ENCODE measurements at regions not wholly inside any gene's neighbourhood (a gene's known extent, or its start where the extent isn't known, plus 50 kb on each side); places are given as distances from the start of the nearest gene placed in this dataset.
"Not testable (repeated sequence)": the region's sequence is repeated elsewhere in the genome, so short reads cannot be mapped to it uniquely, and the experiment has no call there.

DNA sequence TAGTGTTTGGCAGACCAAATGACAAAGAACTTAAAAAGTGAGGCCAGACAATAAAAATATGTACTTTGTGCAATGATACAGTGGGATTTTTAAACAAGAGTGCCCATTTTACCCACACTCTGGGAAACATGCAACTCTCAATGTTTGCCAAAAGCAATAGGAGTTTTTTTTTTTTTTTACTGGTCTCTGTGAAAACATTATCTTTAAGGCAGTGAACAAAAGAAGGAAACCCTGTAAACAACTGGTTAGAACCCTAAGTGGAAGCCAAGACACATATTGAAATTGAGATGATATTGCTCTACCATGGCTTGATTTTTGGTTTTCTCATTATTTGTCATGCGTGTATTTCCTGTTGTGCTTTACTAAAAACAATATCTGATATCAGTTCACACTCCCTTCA lies 67.2 kb upstream of the PPP3CA start:
- no peak overlapping the region for H2AFZ ChIP-seq (ENCODE audit: low read depth, low read length, severe bottlenecking)
- no peaks in the 10 kb centered on the region for H3K9me2 ChIP-seq (replicated peaks; ENCODE audit: insufficient read depth, low read length)
- no peaks in the 10 kb centered on the region for H3K79me2 ChIP-seq (ENCODE audit: insufficient read depth, low read length)
- no peak overlapping the region for H3K9ac ChIP-seq (ENCODE audit: low read length)
- H3K27ac ChIP-seq (ENCODE audit: low read depth, low read length) = no peak overlapping the region
- no peak overlapping the region for H3K4me3 ChIP-seq (ENCODE audit: insufficient read depth, low read length, poor library complexity, severe bottlenecking)
- TF ChIP-seq CTCF (IDR thresholded peaks at IDR 0.05; ENCODE audit: insufficient read depth, low read length, poor library complexity, severe bottlenecking) (no peak), EZH2phosphoT487 (conservative IDR thresholded peaks at IDR 0.05; ENCODE audit: low read length) (no peak)
- H3K4me2 ChIP-seq (ENCODE audit: low read depth, low read length, poor library complexity, severe bottlenecking) = no peak overlapping the region
- H3K9me3 ChIP-seq (ENCODE audit: insufficient read depth, low read length) = no peaks in the 10 kb centered on the region
- no peaks in the 10 kb centered on the region for H3F3A ChIP-seq (ENCODE audit: insufficient read depth)
- no peaks in the 10 kb centered on the region for H3K36me3 ChIP-seq (ENCODE audit: low read length)
- H4K20me1 ChIP-seq (ENCODE audit: low read depth, low read length) = no peaks in the 10 kb centered on the region
- H3K27me3 ChIP-seq (ENCODE audit: low read length) = no peaks in the 10 kb centered on the region

DNA sequence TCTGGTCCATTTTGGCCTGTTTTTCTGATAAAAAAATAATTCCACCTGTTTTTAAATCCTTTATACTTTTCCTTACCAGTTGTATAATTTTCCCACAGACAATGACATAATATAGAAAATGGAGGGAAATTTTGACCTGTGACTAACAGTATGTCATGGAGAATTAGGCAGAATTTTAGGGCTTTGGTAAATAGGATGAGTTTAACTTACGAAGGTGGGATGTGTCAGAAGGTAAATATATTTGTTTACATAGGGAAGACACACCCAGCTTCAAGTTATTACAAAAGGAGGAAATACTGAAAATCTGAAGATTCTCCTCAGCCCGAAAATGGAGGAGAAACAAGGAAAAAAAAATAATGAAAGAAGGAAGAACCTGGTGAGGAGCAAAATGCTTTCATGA lies 64.6 kb upstream of the PPP3CA start:
- H3K4me2 ChIP-seq (ENCODE audit: low read depth, low read length, poor library complexity, severe bottlenecking) = no peak overlapping the region

GRCh38 chr4:101411281-101411910 lies 64.1 kb upstream of the PPP3CA start:
- not testable (repeated sequence) for H3F3A ChIP-seq (ENCODE audit: insufficient read depth); H3K9me3 ChIP-seq (ENCODE audit: insufficient read depth, low read length); H3K36me3 ChIP-seq (ENCODE audit: low read length); H3K4me3 ChIP-seq (ENCODE audit: insufficient read depth, low read length, poor library complexity, severe bottlenecking); H3K27me3 ChIP-seq (ENCODE audit: low read length); H3K79me2 ChIP-seq (ENCODE audit: insufficient read depth, low read length); H3K9me2 ChIP-seq (replicated peaks; ENCODE audit: insufficient read depth, low read length); H4K20me1 ChIP-seq (ENCODE audit: low read depth, low read length); H3K9ac ChIP-seq (ENCODE audit: low read length); H3K4me2 ChIP-seq (ENCODE audit: low read depth, low read length, poor library complexity, severe bottlenecking); H2AFZ ChIP-seq (ENCODE audit: low read depth, low read length, severe bottlenecking); H3K27ac ChIP-seq (ENCODE audit: low read depth, low read length)

More for the DNA sequence above, 64.6 kb upstream of the PPP3CA start:
- Histone ChIP-seq H3K27ac (ENCODE audit: low read depth, low read length) (no peak overlapping the region), H3K9me3 (ENCODE audit: insufficient read depth, low read length) (no peaks in the 10 kb centered on the region), H3K79me2 (ENCODE audit: insufficient read depth, low read length) (no peaks in the 10 kb centered on the region), H4K20me1 (ENCODE audit: low read depth, low read length) (no peaks in the 10 kb centered on the region), H3F3A (ENCODE audit: insufficient read depth) (no peaks in the 10 kb centered on the region), H3K9ac (ENCODE audit: low read length) (no peak overlapping the region), H2AFZ (ENCODE audit: low read depth, low read length, severe bottlenecking) (no peak overlapping the region), H3K4me3 (ENCODE audit: insufficient read depth, low read length, poor library complexity, severe bottlenecking) (no peak overlapping the region), H3K27me3 (ENCODE audit: low read length) (no peaks in the 10 kb centered on the region), H3K9me2 (replicated peaks; ENCODE audit: insufficient read depth, low read length) (no peaks in the 10 kb centered on the region), H3K36me3 (ENCODE audit: low read length) (no peaks in the 10 kb centered on the region)
- TF ChIP-seq CTCF (IDR thresholded peaks at IDR 0.05; ENCODE audit: insufficient read depth, low read length, poor library complexity, severe bottlenecking) (no peak), EZH2phosphoT487 (conservative IDR thresholded peaks at IDR 0.05; ENCODE audit: low read length) (no peak)

- no peaks in the 10 kb centered on the region for H3K36me3 ChIP-seq (ENCODE audit: low read length)
- no peak overlapping the region for H2AFZ ChIP-seq (ENCODE audit: low read depth, low read length, severe bottlenecking)
- H3K4me2 ChIP-seq (ENCODE audit: low read depth, low read length, poor library complexity, severe bottlenecking) = no peak overlapping the region
- TF ChIP-seq EZH2phosphoT487 (conservative IDR thresholded peaks at IDR 0.05; ENCODE audit: low read length) (no peak), CTCF (IDR thresholded peaks at IDR 0.05; ENCODE audit: insufficient read depth, low read length, poor library complexity, severe bottlenecking) (no peak)
- H3K27ac ChIP-seq (ENCODE audit: low read depth, low read length) = no peak overlapping the region
- no peaks in the 10 kb centered on the region for H3K27me3 ChIP-seq (ENCODE audit: low read length)
- no peaks in the 10 kb centered on the region for H3K9me2 ChIP-seq (replicated peaks; ENCODE audit: insufficient read depth, low read length)
- no peak overlapping the region for H3K4me3 ChIP-seq (ENCODE audit: insufficient read depth, low read length, poor library complexity, severe bottlenecking)
- no peaks in the 10 kb centered on the region for H4K20me1 ChIP-seq (ENCODE audit: low read depth, low read length)
- no peaks in the 10 kb centered on the region for H3F3A ChIP-seq (ENCODE audit: insufficient read depth)
- no peak overlapping the region for H3K9ac ChIP-seq (ENCODE audit: low read length)
- no peaks in the 10 kb centered on the region for H3K9me3 ChIP-seq (ENCODE audit: insufficient read depth, low read length)
- H3K79me2 ChIP-seq (ENCODE audit: insufficient read depth, low read length) = no peaks in the 10 kb centered on the region
Observed at GRCh38 chr4:101400096-101400495, 52.8 kb upstream of the PPP3CA start.
